ENCODE measurements at regions not wholly inside any gene's neighbourhood (a gene's known extent, or its start where the extent isn't known, plus 50 kb on each side); places are given as distances from the start of the nearest gene placed in this dataset.
A peak's percentile ranks its signal among the peaks of the same experiment; 100 is the strongest.

DNA sequence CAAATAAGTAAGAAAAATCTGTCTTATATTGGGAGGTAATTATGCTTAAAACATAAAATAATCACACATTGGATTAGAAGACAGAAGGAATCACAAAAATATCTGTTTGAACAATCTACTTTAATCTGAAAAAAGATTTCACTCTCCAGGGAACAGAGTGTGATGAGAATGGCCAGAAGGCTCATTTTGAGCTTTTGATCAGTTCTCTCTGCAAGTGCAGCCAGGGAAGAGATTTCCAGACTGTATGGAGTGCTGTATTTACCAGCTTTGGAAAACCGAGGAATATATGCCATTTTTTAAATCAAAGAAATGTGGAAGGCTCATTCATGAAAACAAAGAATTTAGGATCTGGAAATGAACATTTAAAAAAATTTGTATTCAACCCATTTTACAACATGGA lies 83.0 kb upstream of the WAC start:
- ChIA-PET CTCF (interaction anchor here (0.6 to 0.8 kb wide), 2 partner anchors 19 to 71 kb away, joined by 3 read pairs; no protein-coding TSS in a partner anchor), POLR2A (no interaction called here)
- no peaks in the 10 kb centered on the region for H3K4me1 ChIP-seq (ENCODE audit: control insufficient read depth, insufficient read depth, low read length)
- no peak overlapping the region for H3K4me3 ChIP-seq (ENCODE audit: low read depth, low read length)
- H3K36me3 ChIP-seq (ENCODE audit: control insufficient read depth in 2 of 2, insufficient read depth in 1 of 2, low read length in 2 of 2), result no peaks in the 10 kb centered on the region
- H3K27ac ChIP-seq (ENCODE audit: extremely low read depth, low read depth, low read length), result no peak overlapping the region
- H3K9me3 ChIP-seq (ENCODE audit: control insufficient read depth, insufficient read depth, low read depth, low read length), result no peaks in the 10 kb centered on the region
- TF ChIP-seq REPIN1 (tag by site-specific recombination; IDR thresholded peaks at IDR 0.05; ENCODE audit: low read depth) (no peak), KLF17 (tag by site-specific recombination; IDR thresholded peaks at IDR 0.05) (no peak), ZNF76 (tag by site-specific recombination; IDR thresholded peaks at IDR 0.05; ENCODE audit: borderline replicate concordance, low read depth) (no peak), HOXC10 (CRISPR knock-in tag; IDR thresholded peaks at IDR 0.05) (no peak), BCL11B (tag by site-specific recombination; IDR thresholded peaks at IDR 0.05; ENCODE audit: low read depth) (no peak), ZNF768 (tag by site-specific recombination; IDR thresholded peaks at IDR 0.05) (no peak), AEBP2 (tag by site-specific recombination; IDR thresholded peaks at IDR 0.05; ENCODE audit: borderline replicate concordance) (no peak)
- TF ChIP-seq, protein P1, sequence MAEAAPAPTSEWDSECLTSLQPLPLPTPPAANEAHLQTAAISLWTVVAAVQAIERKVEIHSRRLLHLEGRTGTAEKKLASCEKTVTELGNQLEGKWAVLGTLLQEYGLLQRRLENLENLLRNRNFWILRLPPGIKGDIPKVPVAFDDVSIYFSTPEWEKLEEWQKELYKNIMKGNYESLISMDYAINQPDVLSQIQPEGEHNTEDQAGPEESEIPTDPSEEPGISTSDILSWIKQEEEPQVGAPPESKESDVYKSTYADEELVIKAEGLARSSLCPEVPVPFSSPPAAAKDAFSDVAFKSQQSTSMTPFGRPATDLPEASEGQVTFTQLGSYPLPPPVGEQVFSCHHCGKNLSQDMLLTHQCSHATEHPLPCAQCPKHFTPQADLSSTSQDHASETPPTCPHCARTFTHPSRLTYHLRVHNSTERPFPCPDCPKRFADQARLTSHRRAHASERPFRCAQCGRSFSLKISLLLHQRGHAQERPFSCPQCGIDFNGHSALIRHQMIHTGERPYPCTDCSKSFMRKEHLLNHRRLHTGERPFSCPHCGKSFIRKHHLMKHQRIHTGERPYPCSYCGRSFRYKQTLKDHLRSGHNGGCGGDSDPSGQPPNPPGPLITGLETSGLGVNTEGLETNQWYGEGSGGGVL (tag by site-specific recombination; IDR thresholded peaks at IDR 0.05), result no peak

DNA sequence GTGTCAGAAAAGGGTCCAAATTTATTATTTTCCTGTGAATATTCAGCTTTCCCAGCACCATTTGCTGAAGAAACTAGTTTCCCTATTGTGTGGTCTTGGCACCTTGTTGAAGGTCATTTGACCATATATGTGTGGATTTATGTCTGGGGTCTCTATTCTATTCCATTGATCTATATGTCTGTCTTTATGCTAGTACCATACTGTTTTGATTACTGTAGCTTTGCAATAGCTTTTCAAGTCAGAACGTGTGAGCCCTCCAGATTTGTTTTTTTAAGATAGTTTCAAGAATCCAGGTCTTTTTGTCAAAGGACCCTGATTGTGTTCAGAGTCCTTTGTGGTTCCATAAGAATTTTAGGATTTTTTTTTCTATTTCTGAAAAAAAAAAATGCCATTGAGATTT lies 79.0 kb upstream of the WAC start:
- H3K4me3 ChIP-seq (ENCODE audit: low read depth, low read length), result no peak overlapping the region
- TF ChIP-seq KLF17 (tag by site-specific recombination; IDR thresholded peaks at IDR 0.05) (no peak), ZNF114 (tag by site-specific recombination; IDR thresholded peaks at IDR 0.05) (no peak), ZNF169 (tag by site-specific recombination; IDR thresholded peaks at IDR 0.05) (no peak), SETDB1 (IDR thresholded peaks at IDR 0.05; ENCODE audit: insufficient read length, low read length) (peak; percentile 36), TRIM28 (IDR thresholded peaks at IDR 0.05; ENCODE audit: borderline replicate concordance, low read length) (0 out of 2 replicates have a peak, but pooled peaks have one; percentile 25), MZF1 (tag by site-specific recombination; IDR thresholded peaks at IDR 0.05; ENCODE audit: borderline replicate concordance) (no peak), ZBTB48 (tag by site-specific recombination; IDR thresholded peaks at IDR 0.05) (no peak), ZNF335 (tag by site-specific recombination; conservative IDR thresholded peaks at IDR 0.05) (no peak), ZNF843 (tag by site-specific recombination; IDR thresholded peaks at IDR 0.05) (no peak)
- TF ChIP-seq, protein P2, sequence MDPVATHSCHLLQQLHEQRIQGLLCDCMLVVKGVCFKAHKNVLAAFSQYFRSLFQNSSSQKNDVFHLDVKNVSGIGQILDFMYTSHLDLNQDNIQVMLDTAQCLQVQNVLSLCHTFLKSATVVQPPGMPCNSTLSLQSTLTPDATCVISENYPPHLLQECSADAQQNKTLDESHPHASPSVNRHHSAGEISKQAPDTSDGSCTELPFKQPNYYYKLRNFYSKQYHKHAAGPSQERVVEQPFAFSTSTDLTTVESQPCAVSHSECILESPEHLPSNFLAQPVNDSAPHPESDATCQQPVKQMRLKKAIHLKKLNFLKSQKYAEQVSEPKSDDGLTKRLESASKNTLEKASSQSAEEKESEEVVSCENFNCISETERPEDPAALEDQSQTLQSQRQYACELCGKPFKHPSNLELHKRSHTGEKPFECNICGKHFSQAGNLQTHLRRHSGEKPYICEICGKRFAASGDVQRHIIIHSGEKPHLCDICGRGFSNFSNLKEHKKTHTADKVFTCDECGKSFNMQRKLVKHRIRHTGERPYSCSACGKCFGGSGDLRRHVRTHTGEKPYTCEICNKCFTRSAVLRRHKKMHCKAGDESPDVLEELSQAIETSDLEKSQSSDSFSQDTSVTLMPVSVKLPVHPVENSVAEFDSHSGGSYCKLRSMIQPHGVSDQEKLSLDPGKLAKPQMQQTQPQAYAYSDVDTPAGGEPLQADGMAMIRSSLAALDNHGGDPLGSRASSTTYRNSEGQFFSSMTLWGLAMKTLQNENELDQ (tag by site-specific recombination; IDR thresholded peaks at IDR 0.05; ENCODE audit: low read depth), result no peak
- H3K36me3 ChIP-seq (ENCODE audit: control insufficient read depth in 2 of 2, insufficient read depth in 1 of 2, low read length in 2 of 2), result no peaks in the 10 kb centered on the region
- no peaks in the 10 kb centered on the region for H3K9me3 ChIP-seq (ENCODE audit: control insufficient read depth, insufficient read depth, low read depth, low read length)
- no peak overlapping the region for H3K27ac ChIP-seq (ENCODE audit: extremely low read depth, low read depth, low read length)
- POLR2A ChIA-PET, result no interaction called here
- no peaks in the 10 kb centered on the region for H3K4me1 ChIP-seq (ENCODE audit: control insufficient read depth, insufficient read depth, low read length)
- CTCF ChIA-PET, result no interaction called here

Measured in HEK293 (cell line).